Panc1 (cell line): ENCODE measurements at regions not wholly inside any gene's neighbourhood (a gene's known extent, or its start where the extent isn't known, plus 50 kb on each side); places are given as distances from the start of the nearest gene placed in this dataset.

ENCODE experiments used
- ATAC-seq: fragments of 200-7000 bp; cut with Tn5 transposase; 2 replicates; pipeline ENCODE4 v1.9.1; 2020; ENCODE audit warnings: mild to moderate bottlenecking, moderate library complexity
- BruUV-seq: library from RNA; stranded (reverse); fragments of 400-500 nt; replicated peaks from 2 replicates; lab custom pipeline; 2021; lab: Mats Ljungman, UMichigan
- CTCF ChIA-PET: fragments of 300-600 bp; sonication (Branson Sonifier 250); formaldehyde crosslinking; loops from one replicate; lab custom pipeline; 2022; ENCODE audit warnings: antibody characterized with exemption; lab: Charles Lee
- POLR2A ChIA-PET: fragments of 300-600 bp; sonication (Branson Sonifier 250); formaldehyde crosslinking; loops from one replicate; lab custom pipeline; 2022; ENCODE audit warnings: antibody characterized with exemption; lab: Charles Lee
- DNase-seq: peaks from one replicate; pipeline ENCODE4 v3.0.0-alpha.2; 2010; ENCODE audit warnings: low read depth, low spot score
- H3K27ac ChIP-seq: 2 replicates; pipeline ENCODE4 v1.5.1; 2011; ENCODE audit warnings: mild to moderate bottlenecking, low read length, inconsistent platforms
- H3K27me3 ChIP-seq: fragments of 200-500 bp; sonication (Bioruptor generic); 2 replicates; pipeline ENCODE4 v1.6.0; 2014; ENCODE audit warnings: low read length, inconsistent platforms; ENCODE audit not compliant: control insufficient read depth, insufficient read depth
- H3K36me3 ChIP-seq: fragments of 200-500 bp; sonication (Bioruptor generic); 2 replicates; pipeline ENCODE4 v1.5.1; 2014; ENCODE audit warnings: inconsistent platforms, mild to moderate bottlenecking, low read length, moderate library complexity; ENCODE audit not compliant: control insufficient read depth, insufficient read depth
- H3K4me1 ChIP-seq: 2 replicates; pipeline ENCODE4 v1.5.1; 2011; ENCODE audit warnings: inconsistent platforms, mild to moderate bottlenecking, low read length, moderate library complexity; ENCODE audit not compliant: control insufficient read depth, insufficient read depth
- H3K4me3 ChIP-seq, 2 experiments: 2 replicates each; pipeline ENCODE4 v1.5.1; 2011 to 2012; ENCODE audit warnings: low read depth in 2 of 2, low read length in 2 of 2, mild to moderate bottlenecking in 2 of 2, inconsistent platforms in 1 of 2, moderate library complexity in 1 of 2
- H3K9me3 ChIP-seq: fragments of 200-500 bp; sonication (Bioruptor generic); 2 replicates; pipeline ENCODE4 v1.5.1; 2014; ENCODE audit warnings: low read depth, mild to moderate bottlenecking, inconsistent platforms, low read length, moderate library complexity; ENCODE audit not compliant: control insufficient read depth, insufficient read depth
- CTCF ChIP-seq: fragments of 450-650 bp; IDR thresholded peaks from 2 replicates; pipeline ENCODE4 v1.5.1; 2017; ENCODE audit warnings: mild to moderate bottlenecking
- POLR2AphosphoS5 ChIP-seq: IDR thresholded peaks from 2 replicates; pipeline ENCODE4 v1.6.1; 2012; ENCODE audit warnings: mild to moderate bottlenecking, low read depth, low read length, moderate library complexity
- REST ChIP-seq, 2 experiments: IDR thresholded peaks; 2 replicates each; pipeline ENCODE4 v1.6.1; 2011 to 2012; ENCODE audit warnings: low read depth in 2 of 2, control low read depth in 1 of 2, low read length in 1 of 2, mild to moderate bottlenecking in 1 of 2, moderate library complexity in 1 of 2; ENCODE audit not compliant: insufficient read depth in 1 of 2
- SIN3A ChIP-seq: IDR thresholded peaks from 2 replicates; pipeline ENCODE4 v1.6.1; 2012; ENCODE audit warnings: low read depth, mild to moderate bottlenecking, low read length, moderate library complexity, borderline replicate concordance; ENCODE audit not compliant: insufficient read depth
- TCF7L2 ChIP-seq: IDR thresholded peaks from 2 replicates; pipeline ENCODE4 v1.6.1; 2011; ENCODE audit warnings: mild to moderate bottlenecking, low read depth, low read length, inconsistent platforms
- in situ Hi-C: cut with HindIII; loops from 2 replicates; pipeline ENCODE4 v1.10.0; 2016; ENCODE audit warnings: low sequenced_read_pairs, low pct_unique_long_range_greater_than_20kb
- intact Hi-C: fragments of 100-400 bp; cut with micrococcal nuclease; formaldehyde crosslinking; loops from one replicate; pipeline ENCODE4 v1.10.0; 2022; ENCODE audit not compliant: unreplicated experiment

GRCh38 chr5:67510204-67510603 is 313.6 kb upstream of the CD180 start:
- H3K9me3 ChIP-seq = no peaks in the 10 kb centered on the region
- POLR2A ChIA-PET = no interaction called here
- no peaks in the 10 kb centered on the region for H3K27me3 ChIP-seq
- no peak overlapping the region for H3K4me3 ChIP-seq
- ATAC-seq = no peak
- H3K27ac ChIP-seq = no peak overlapping the region
- CTCF ChIA-PET = no interaction called here
- no peaks in the 10 kb centered on the region for H3K36me3 ChIP-seq
- no peak for TF ChIP-seq CTCF
- TF ChIP-seq TCF7L2 = no peak
- no peak for TF ChIP-seq SIN3A
- no peak for TF ChIP-seq POLR2AphosphoS5
- TF ChIP-seq REST (IDR thresholded peaks at IDR 0.05; ENCODE audit: insufficient read depth in 1 of 2, low read depth in 2 of 2, low read length in 1 of 2) = no peak
- BruUV-seq = no TSS peak
- in situ Hi-C loops = no loop called here
- intact Hi-C loops = no loop called here
- no peak for DNase-seq
- no peaks in the 10 kb centered on the region for H3K4me1 ChIP-seq

- in situ Hi-C loops = no loop called here
Observed at GRCh38 chr5:67509402-67510186, 313.0 kb upstream of the CD180 start.

More at GRCh38 chr5:67509402-67510186, 313.0 kb upstream of the CD180 start:
- intact Hi-C loops = no loop called here
- POLR2A ChIA-PET = no interaction called here
- ATAC-seq (no peak), DNase-seq (no peak)
- TF ChIP-seq CTCF = no peak
- no peak for TF ChIP-seq POLR2AphosphoS5
- no peak for TF ChIP-seq TCF7L2
- TF ChIP-seq REST (IDR thresholded peaks at IDR 0.05; ENCODE audit: insufficient read depth in 1 of 2, low read depth in 2 of 2, low read length in 1 of 2) = no peak
- no peak for TF ChIP-seq SIN3A
- CTCF ChIA-PET = no interaction called here
- Histone ChIP-seq H3K36me3 (no peaks in the 10 kb centered on the region), H3K27me3 (no peaks in the 10 kb centered on the region), H3K9me3 (no peaks in the 10 kb centered on the region), H3K4me3 (no peak overlapping the region), H3K27ac (no peak overlapping the region), H3K4me1 (no peaks in the 10 kb centered on the region)
- no TSS peak for BruUV-seq
